B cell (primary cell): ENCODE measurements at regions not wholly inside any gene's neighbourhood (a gene's known extent, or its start where the extent isn't known, plus 50 kb on each side); places are given as distances from the start of the nearest gene placed in this dataset.

Experiments used
- ATAC-seq: fragments of 200-7000 bp; cut with Tn5 transposase; one replicate; pipeline ENCODE4 v1.10.0; 2021; ENCODE audit warnings: low read depth, mild to moderate bottlenecking, moderate number of reproducible peaks, moderate library complexity
- CTCF ChIA-PET: fragments of 350-600 bp; sonication (Branson Sonifier 250); formaldehyde crosslinking; loops from one replicate; lab custom pipeline; 2021; ENCODE audit warnings: antibody characterized with exemption, inconsistent platforms; lab: Charles Lee
- POLR2A ChIA-PET: fragments of 350-600 bp; sonication (Branson Sonifier 250); formaldehyde crosslinking; loops from one replicate; lab custom pipeline; 2021; ENCODE audit warnings: antibody characterized with exemption; lab: Charles Lee
- DNase-seq: peaks from one replicate; pipeline ENCODE4 v3.0.0; 2013
- H2AFZ ChIP-seq: 2 replicates; pipeline ENCODE4 v1.6.1; 2012; ENCODE audit warnings: mild to moderate bottlenecking, low read depth, low read length; ENCODE audit not compliant: insufficient read depth, poor library complexity, severe bottlenecking
- H3K27ac ChIP-seq, 2 donors: 1 replicate in 1 of 2; 2 replicates in 1 of 2; pipeline ENCODE4 v1.5.1; 2012 to 2013; ENCODE audit warnings: low read length in 2 of 2, mild to moderate bottlenecking in 2 of 2, moderate library complexity in 1 of 2
- H3K27me3 ChIP-seq, 4 experiments: fragments of 200-600 bp in 1 of 4; sonication (generic) in 1 of 4; replicated peaks in 1 of 4; 1 replicate in 2 of 4; 2 replicates in 2 of 4; pipeline versions ENCODE4 v1.6.1 to v1.7.0; 2013 to 2016; ENCODE audit warnings: low read length in 3 of 4, mild to moderate bottlenecking in 2 of 4, mixed read lengths in 1 of 4, moderate library complexity in 1 of 4; ENCODE audit not compliant: insufficient read depth in 4 of 4, control insufficient read depth in 3 of 4; ENCODE audit errors: control extremely low read depth in 1 of 4
- H3K36me3 ChIP-seq, 2 experiments: replicated peaks in 1 of 2; 1 replicate in 1 of 2; 2 replicates in 1 of 2; pipeline versions ENCODE4 v1.6.1 to v1.7.1; 2013; ENCODE audit warnings: low read length in 1 of 2; ENCODE audit not compliant: insufficient read depth in 2 of 2, control insufficient read depth in 1 of 2; ENCODE audit errors: control extremely low read depth in 1 of 2, extremely low read depth in 1 of 2
- H3K4me1 ChIP-seq, 2 donors: fragments of 200-600 bp in 1 of 2; sonication (generic) in 1 of 2; 1 replicate in 1 of 2; 2 replicates in 1 of 2; pipeline versions ENCODE4 v1.5.1 to v1.6.1; 2013 to 2017; ENCODE audit warnings: low read length in 2 of 2; ENCODE audit not compliant: control insufficient read depth in 2 of 2, insufficient read depth in 2 of 2
- H3K4me2 ChIP-seq: replicated peaks from 2 replicates; pipeline ENCODE3; 2012; ENCODE audit warnings: mild to moderate bottlenecking, low read depth, low read length; ENCODE audit not compliant: poor library complexity, severe bottlenecking
- H3K4me3 ChIP-seq, 5 experiments: fragments of 200-600 bp in 1 of 5; sonication (generic) in 1 of 5; 1 replicate in 3 of 5; 2 replicates in 2 of 5; pipeline versions ENCODE4 v1.5.1 to v1.7.0; 2011 to 2016; ENCODE audit warnings: low read length in 4 of 5, mild to moderate bottlenecking in 4 of 5, low read depth in 2 of 5, control low read depth in 1 of 5, moderate library complexity in 1 of 5; ENCODE audit not compliant: insufficient read depth in 1 of 5; ENCODE audit errors: control extremely low read depth in 1 of 5, extremely low read depth in 1 of 5
- H3K79me2 ChIP-seq: fragments of 200-600 bp; sonication (generic); one replicate; pipeline ENCODE4 v1.6.0; 2016; ENCODE audit warnings: low read length; ENCODE audit not compliant: control insufficient read depth, insufficient read depth
- H3K9ac ChIP-seq: fragments of 200-600 bp; sonication (generic); 2 replicates; pipeline ENCODE4 v1.6.1; 2017; ENCODE audit warnings: mild to moderate bottlenecking, low read length, moderate library complexity
- H3K9me3 ChIP-seq, 3 donors: one replicate each; pipeline versions ENCODE4 v1.6.1 to v1.7.1; 2013; ENCODE audit warnings: low read length in 2 of 3; ENCODE audit not compliant: control insufficient read depth in 2 of 3, insufficient read depth in 1 of 3; ENCODE audit errors: control extremely low read depth in 1 of 3
- H4K20me1 ChIP-seq: 2 replicates; pipeline ENCODE4 v1.6.0; 2012; ENCODE audit warnings: mild to moderate bottlenecking, low read length; ENCODE audit not compliant: insufficient read depth, control insufficient read depth, poor library complexity, severe bottlenecking
- H3K27ac Mint-ChIP-seq: one replicate; pipeline ENCODE4 v1.8.0; 2021; ENCODE audit warnings: mixed read lengths
- H3K27me3 Mint-ChIP-seq: one replicate; pipeline ENCODE4 v1.8.0; 2021; ENCODE audit warnings: mixed read lengths
- H3K4me1 Mint-ChIP-seq: one replicate; pipeline ENCODE4 v1.8.0; 2021; ENCODE audit warnings: mixed read lengths
- H3K4me3 Mint-ChIP-seq: one replicate; pipeline ENCODE4 v1.8.0; 2021; ENCODE audit warnings: mixed read lengths
- H3K9me3 Mint-ChIP-seq: one replicate; pipeline ENCODE4 v1.8.0; 2022; ENCODE audit warnings: mixed read lengths; ENCODE audit not compliant: insufficient read depth
- EZH2 ChIP-seq: IDR thresholded peaks from 2 replicates; pipeline ENCODE4 v1.6.1; 2012; ENCODE audit warnings: borderline replicate concordance, low read depth, mild to moderate bottlenecking, moderate library complexity, low read length; ENCODE audit not compliant: insufficient read depth, poor library complexity, severe bottlenecking
- WGBS: methylation state at CpG from one replicate; pipeline ENCODE4 v1.1.5; 2013; ENCODE audit warnings: missing lambda C conversion rate; ENCODE audit not compliant: insufficient coverage; 5-methylcytosine and 5-hydroxymethylcytosine counted together
- intact Hi-C: fragments of 100-400 bp; cut with micrococcal nuclease; formaldehyde crosslinking; loops from one replicate; pipeline ENCODE4 v1.10.0; 2022
- TF ChIP-seq, protein P1 (sequence below): fragments of 200-600 bp; IDR thresholded peaks from one replicate; pipeline ENCODE4 v1.8.0; 2022; ENCODE audit warnings: antibody characterized with exemption, mild to moderate bottlenecking

DNA sequence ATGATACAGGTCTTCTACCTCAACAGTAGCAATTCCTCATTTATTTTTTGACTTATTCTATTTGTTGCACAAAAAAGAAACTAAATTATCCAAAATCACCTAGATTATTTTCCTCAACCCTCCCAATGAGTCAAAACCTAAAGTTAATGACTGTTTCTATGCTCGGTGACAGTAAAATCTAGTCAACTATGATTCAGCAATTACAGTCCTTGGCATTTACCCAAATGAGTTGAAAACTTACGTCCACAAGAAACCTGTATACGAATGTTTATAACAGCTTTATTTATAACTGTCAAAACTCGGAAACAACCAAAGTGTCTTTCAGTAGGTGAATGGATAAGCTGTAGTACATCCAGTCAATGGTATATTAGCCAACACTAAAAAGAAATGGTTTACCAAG is 439.3 kb downstream of the CBLN2 start:
- intact Hi-C loops: no loop called here
- POLR2A ChIA-PET: no interaction called here
- no peak overlapping the region for H3K4me3 ChIP-seq
- no peak overlapping the region for H3K27ac ChIP-seq
- no peak overlapping the region for H2AFZ ChIP-seq
- no peaks in the 10 kb centered on the region for H3K79me2 ChIP-seq
- Mint-ChIP-seq H3K27me3 (no peaks in the 10 kb centered on the region), H3K9me3 (no peaks in the 10 kb centered on the region), H3K27ac (no peak overlapping the region), H3K4me1 (no peaks in the 10 kb centered on the region), H3K4me3 (no peak overlapping the region)
- no peaks in the 10 kb centered on the region for H3K9me3 ChIP-seq
- TF ChIP-seq, protein P1, sequence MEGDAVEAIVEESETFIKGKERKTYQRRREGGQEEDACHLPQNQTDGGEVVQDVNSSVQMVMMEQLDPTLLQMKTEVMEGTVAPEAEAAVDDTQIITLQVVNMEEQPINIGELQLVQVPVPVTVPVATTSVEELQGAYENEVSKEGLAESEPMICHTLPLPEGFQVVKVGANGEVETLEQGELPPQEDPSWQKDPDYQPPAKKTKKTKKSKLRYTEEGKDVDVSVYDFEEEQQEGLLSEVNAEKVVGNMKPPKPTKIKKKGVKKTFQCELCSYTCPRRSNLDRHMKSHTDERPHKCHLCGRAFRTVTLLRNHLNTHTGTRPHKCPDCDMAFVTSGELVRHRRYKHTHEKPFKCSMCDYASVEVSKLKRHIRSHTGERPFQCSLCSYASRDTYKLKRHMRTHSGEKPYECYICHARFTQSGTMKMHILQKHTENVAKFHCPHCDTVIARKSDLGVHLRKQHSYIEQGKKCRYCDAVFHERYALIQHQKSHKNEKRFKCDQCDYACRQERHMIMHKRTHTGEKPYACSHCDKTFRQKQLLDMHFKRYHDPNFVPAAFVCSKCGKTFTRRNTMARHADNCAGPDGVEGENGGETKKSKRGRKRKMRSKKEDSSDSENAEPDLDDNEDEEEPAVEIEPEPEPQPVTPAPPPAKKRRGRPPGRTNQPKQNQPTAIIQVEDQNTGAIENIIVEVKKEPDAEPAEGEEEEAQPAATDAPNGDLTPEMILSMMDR: no peak
- TF ChIP-seq EZH2: no peak
- 100% methylated on average over 1 of the region's 4 CpGs for WGBS
- H3K4me1 ChIP-seq: no peaks in the 10 kb centered on the region
- ATAC-seq (no peak), DNase-seq (no peak)
- no peaks in the 10 kb centered on the region for H3K27me3 ChIP-seq
- H3K9ac ChIP-seq: no peak overlapping the region
- H3K4me2 ChIP-seq: no peak overlapping the region
- CTCF ChIA-PET: no interaction called here
- no peaks in the 10 kb centered on the region for H3K36me3 ChIP-seq
- no peaks in the 10 kb centered on the region for H4K20me1 ChIP-seq

DNA sequence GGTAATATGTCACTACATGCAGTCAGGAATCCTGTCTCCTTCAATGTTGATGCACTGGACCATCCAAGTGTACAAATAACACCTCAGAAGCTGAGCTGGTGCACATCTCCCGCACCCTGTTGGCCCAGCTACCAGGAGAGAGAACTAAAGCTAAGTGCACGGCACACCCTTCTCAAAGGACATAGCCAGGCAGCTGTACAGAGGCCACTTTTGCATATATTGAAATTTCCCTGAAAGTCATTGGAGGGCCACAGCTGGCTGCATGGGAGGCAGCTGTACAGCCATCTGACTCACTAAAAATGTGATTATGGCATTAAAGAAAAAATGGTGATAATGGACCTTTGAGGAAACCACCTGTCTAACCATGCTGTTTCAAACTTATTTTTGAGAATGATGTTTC is 441.7 kb downstream of the CBLN2 start:
- no peaks in the 10 kb centered on the region for H3K9me3 Mint-ChIP-seq

More for the DNA sequence above, 441.7 kb downstream of the CBLN2 start:
- Histone ChIP-seq H2AFZ (no peak overlapping the region), H3K79me2 (no peaks in the 10 kb centered on the region), H4K20me1 (no peaks in the 10 kb centered on the region), H3K9ac (no peak overlapping the region), H3K27me3 (no peaks in the 10 kb centered on the region), H3K27ac (no peak overlapping the region), H3K4me2 (no peak overlapping the region), H3K4me1 (no peaks in the 10 kb centered on the region), H3K36me3 (no peaks in the 10 kb centered on the region), H3K9me3 (no peaks in the 10 kb centered on the region), H3K4me3 (no peak overlapping the region)
- intact Hi-C loops: no loop called here
- Mint-ChIP-seq H3K27ac (no peak overlapping the region), H3K4me1 (no peaks in the 10 kb centered on the region), H3K4me3 (no peak overlapping the region), H3K27me3 (no peaks in the 10 kb centered on the region)
- ChIA-PET CTCF (no interaction called here), POLR2A (no interaction called here)
- TF ChIP-seq EZH2: no peak
- TF ChIP-seq, protein P1: no peak
- DNase-seq (no peak), ATAC-seq (no peak)
- 80% methylated on average over 1 of the region's 2 CpGs for WGBS
